ENCODE measurements at regions not wholly inside any gene's neighbourhood (a gene's known extent, or its start where the extent isn't known, plus 50 kb on each side); places are given as distances from the start of the nearest gene placed in this dataset.

DNA sequence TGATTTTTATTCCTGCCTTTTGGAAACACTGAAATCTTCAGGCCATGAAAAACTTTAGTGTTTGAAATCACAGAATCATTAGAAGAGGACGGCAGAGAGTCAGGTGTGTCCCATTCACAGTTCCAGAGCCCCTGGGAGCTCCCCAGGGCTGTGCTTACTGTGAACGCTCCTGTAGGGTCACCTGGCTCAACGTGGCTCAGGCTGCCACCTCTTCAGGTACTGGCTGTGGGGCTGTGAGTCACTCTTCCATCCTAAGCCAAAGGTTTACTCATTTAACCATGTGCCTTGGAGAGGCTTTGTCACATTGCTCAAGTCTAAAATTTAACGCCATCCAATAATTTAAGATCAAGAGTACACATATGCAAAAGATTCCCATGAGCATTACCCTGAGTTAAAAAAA, 50.2 kb upstream of the FSTL4 start:
- TF ChIP-seq GATA2 (IDR thresholded peaks at IDR 0.05; ENCODE audit: low read depth, low read length) (no peak), GATA3 (IDR thresholded peaks at IDR 0.05; ENCODE audit: low read depth, low read length) (no peak)
